ENCODE measurements at regions not wholly inside any gene's neighbourhood (a gene's known extent, or its start where the extent isn't known, plus 50 kb on each side); places are given as distances from the start of the nearest gene placed in this dataset.

- POLR2A ChIA-PET: no interaction called here
Observed at GRCh38 chr2:188142636-188143295, 148.9 kb upstream of the GULP1 start.

GRCh38 chr2:188145885-188146284 lies 145.8 kb upstream of the GULP1 start:
- CTCF ChIA-PET: no interaction called here
- intact Hi-C loops (cut with micrococcal nuclease): no loop called here
- Mint-ChIP-seq H3K27me3 (no peaks in the 10 kb centered on the region), H3K36me3 (ENCODE audit: low read depth) (no peaks in the 10 kb centered on the region), H3K27ac (no peak overlapping the region), H3K4me1 (no peaks in the 10 kb centered on the region), H3K9me3 (peaks cover 2% of the 10 kb centered on the region), H3K4me3 (no peak overlapping the region)
- TF ChIP-seq, protein P1, sequence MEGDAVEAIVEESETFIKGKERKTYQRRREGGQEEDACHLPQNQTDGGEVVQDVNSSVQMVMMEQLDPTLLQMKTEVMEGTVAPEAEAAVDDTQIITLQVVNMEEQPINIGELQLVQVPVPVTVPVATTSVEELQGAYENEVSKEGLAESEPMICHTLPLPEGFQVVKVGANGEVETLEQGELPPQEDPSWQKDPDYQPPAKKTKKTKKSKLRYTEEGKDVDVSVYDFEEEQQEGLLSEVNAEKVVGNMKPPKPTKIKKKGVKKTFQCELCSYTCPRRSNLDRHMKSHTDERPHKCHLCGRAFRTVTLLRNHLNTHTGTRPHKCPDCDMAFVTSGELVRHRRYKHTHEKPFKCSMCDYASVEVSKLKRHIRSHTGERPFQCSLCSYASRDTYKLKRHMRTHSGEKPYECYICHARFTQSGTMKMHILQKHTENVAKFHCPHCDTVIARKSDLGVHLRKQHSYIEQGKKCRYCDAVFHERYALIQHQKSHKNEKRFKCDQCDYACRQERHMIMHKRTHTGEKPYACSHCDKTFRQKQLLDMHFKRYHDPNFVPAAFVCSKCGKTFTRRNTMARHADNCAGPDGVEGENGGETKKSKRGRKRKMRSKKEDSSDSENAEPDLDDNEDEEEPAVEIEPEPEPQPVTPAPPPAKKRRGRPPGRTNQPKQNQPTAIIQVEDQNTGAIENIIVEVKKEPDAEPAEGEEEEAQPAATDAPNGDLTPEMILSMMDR (IDR thresholded peaks at IDR 0.05): no peak
- DNase-seq (no peak), ATAC-seq (ENCODE audit: low read depth) (no peak)
- POLR2A ChIA-PET: no interaction called here

More at GRCh38 chr2:188142636-188143295, 148.9 kb upstream of the GULP1 start:
- CTCF ChIA-PET: no interaction called here
- intact Hi-C loops (cut with micrococcal nuclease): no loop called here
- no peak overlapping the region for H3K4me3 Mint-ChIP-seq
- ATAC-seq (ENCODE audit: low read depth) (no peak), DNase-seq (no peak)
- no peaks in the 10 kb centered on the region for H3K27me3 Mint-ChIP-seq
- no peaks in the 10 kb centered on the region for H3K36me3 Mint-ChIP-seq (ENCODE audit: low read depth)
- H3K9me3 Mint-ChIP-seq: peaks cover 2% of the 10 kb centered on the region
- TF ChIP-seq, protein P1 (IDR thresholded peaks at IDR 0.05): no peak
- H3K27ac Mint-ChIP-seq: no peak overlapping the region
- H3K4me1 Mint-ChIP-seq: no peaks in the 10 kb centered on the region

GRCh38 chr2:188146888-188147287 lies 144.8 kb upstream of the GULP1 start:
- no peak overlapping the region for H3K27ac Mint-ChIP-seq
- H3K36me3 Mint-ChIP-seq (ENCODE audit: low read depth): no peaks in the 10 kb centered on the region
- H3K27me3 Mint-ChIP-seq: no peaks in the 10 kb centered on the region
- DNase-seq (no peak), ATAC-seq (ENCODE audit: low read depth) (no peak)
- POLR2A ChIA-PET: no interaction called here
- CTCF ChIA-PET: no interaction called here
- no peak overlapping the region for H3K4me3 Mint-ChIP-seq
- peaks cover 2% of the 10 kb centered on the region for H3K9me3 Mint-ChIP-seq
- H3K4me1 Mint-ChIP-seq: no peaks in the 10 kb centered on the region
- TF ChIP-seq, protein P1 (IDR thresholded peaks at IDR 0.05): no peak
- intact Hi-C loops (cut with micrococcal nuclease): no loop called here

GRCh38 chr2:188151670-188152069 lies 140.0 kb upstream of the GULP1 start:
- peaks cover 2% of the 10 kb centered on the region for H3K9me3 Mint-ChIP-seq
- POLR2A ChIA-PET: no interaction called here
- no peak overlapping the region for H3K27ac Mint-ChIP-seq
- DNase-seq (no peak), ATAC-seq (ENCODE audit: low read depth) (no peak)
- intact Hi-C loops (cut with micrococcal nuclease): no loop called here
- no peaks in the 10 kb centered on the region for H3K4me1 Mint-ChIP-seq
- CTCF ChIA-PET: no interaction called here
- H3K27me3 Mint-ChIP-seq: no peaks in the 10 kb centered on the region
- H3K4me3 Mint-ChIP-seq: no peak overlapping the region
- TF ChIP-seq, protein P1 (IDR thresholded peaks at IDR 0.05): no peak
- no peaks in the 10 kb centered on the region for H3K36me3 Mint-ChIP-seq (ENCODE audit: low read depth)

DNA sequence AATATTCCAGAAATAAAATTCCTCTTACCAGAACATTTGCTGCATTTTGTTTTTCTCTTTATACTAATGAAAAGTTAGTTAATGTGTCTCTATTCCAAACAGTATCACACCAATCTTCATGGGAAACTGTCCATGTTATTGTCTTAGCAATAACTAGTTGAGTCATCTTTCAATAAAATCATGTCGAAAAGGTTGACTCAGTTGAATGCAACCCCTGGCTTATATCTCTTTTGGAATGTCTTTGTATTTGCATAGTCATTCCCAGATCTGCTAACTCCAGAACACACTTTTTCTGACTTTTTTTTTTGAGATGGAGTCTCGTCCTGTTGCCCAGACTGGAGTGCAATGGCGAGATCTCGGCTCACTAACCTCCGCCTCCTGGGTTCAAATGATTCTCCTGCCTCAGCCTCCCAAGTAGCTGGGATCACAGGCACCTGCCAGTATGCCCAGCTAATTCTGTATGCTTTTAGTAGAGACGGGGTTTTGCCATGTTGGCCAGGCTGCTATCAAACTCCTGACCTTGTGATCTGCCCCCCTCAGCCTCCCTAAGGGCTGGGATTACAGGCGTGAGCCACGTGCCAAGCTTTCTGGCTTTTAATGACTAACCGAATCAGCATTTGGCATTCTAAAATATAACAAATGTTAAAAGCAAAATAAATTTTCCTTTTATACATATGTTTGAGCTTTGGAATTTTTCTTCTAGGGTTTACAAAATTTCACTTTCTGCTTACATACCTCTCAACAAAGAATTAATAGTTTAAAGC lies 133.2 kb upstream of the GULP1 start:
- Mint-ChIP-seq H3K27ac (no peak overlapping the region), H3K4me1 (no peaks in the 10 kb centered on the region), H3K36me3 (ENCODE audit: low read depth) (no peaks in the 10 kb centered on the region), H3K27me3 (no peaks in the 10 kb centered on the region), H3K9me3 (no peaks in the 10 kb centered on the region), H3K4me3 (no peak overlapping the region)
- ChIA-PET CTCF (no interaction called here), POLR2A (no interaction called here)
- ATAC-seq (ENCODE audit: low read depth): no peak
- TF ChIP-seq, protein P1 (IDR thresholded peaks at IDR 0.05): no peak
- intact Hi-C loops (cut with micrococcal nuclease): no loop called here
- DNase-seq: no peak
